Body of pancreas (tissue), 4 donors: ENCODE measurements at regions not wholly inside any gene's neighbourhood (a gene's known extent, or its start where the extent isn't known, plus 50 kb on each side); places are given as distances from the start of the nearest gene placed in this dataset.

Experiments used
- POLR2A ChIP-seq, 3 donors: fragments of 450-650 bp; IDR thresholded peaks; one replicate each; pipeline ENCODE4 v1.6.1; 2016; ENCODE audit warnings: antibody characterized with exemption in 3 of 3, mild to moderate bottlenecking in 2 of 3
- TF ChIP-seq, protein P1 (sequence below), 7 experiments: fragments of 450-650 bp in 4 of 7; fragments of 200-600 bp in 3 of 7; sonication (generic) in 3 of 7; IDR thresholded peaks; one replicate each; pipeline ENCODE4 v1.5.1; 2016 to 2019; ENCODE audit warnings: antibody characterized with exemption in 7 of 7

DNA sequence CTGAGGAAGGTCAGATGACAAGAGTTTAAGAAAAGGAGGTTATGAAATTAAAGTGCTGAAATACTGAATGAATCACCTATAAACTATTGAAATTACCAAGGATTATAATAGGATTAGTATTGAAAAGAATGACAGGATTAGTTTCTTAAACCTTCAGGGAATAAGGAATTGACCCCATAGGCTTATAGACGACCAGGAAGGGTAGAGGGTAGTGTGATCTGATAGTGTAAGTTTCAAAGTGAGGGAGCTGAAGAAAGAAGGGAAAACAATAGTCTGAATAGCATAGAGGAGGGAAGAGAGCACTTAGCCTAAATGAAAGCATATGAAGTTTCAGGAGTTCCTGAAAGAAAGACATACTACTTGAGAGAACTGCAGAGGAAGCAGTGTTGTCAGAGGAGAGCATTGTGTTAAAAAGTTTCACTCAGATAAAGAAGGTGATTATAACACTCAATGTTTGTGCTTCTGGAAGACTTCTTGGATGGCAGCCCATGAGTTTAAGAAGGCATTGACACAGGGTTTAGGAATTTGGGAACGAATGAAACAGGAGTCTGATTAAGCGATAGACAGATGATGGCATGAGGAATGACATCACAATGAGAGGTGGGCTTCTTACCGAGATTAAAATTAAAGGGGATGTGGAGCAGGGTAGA is 557.9 kb upstream of the GRAMD2B start:
- TF ChIP-seq, protein P1, sequence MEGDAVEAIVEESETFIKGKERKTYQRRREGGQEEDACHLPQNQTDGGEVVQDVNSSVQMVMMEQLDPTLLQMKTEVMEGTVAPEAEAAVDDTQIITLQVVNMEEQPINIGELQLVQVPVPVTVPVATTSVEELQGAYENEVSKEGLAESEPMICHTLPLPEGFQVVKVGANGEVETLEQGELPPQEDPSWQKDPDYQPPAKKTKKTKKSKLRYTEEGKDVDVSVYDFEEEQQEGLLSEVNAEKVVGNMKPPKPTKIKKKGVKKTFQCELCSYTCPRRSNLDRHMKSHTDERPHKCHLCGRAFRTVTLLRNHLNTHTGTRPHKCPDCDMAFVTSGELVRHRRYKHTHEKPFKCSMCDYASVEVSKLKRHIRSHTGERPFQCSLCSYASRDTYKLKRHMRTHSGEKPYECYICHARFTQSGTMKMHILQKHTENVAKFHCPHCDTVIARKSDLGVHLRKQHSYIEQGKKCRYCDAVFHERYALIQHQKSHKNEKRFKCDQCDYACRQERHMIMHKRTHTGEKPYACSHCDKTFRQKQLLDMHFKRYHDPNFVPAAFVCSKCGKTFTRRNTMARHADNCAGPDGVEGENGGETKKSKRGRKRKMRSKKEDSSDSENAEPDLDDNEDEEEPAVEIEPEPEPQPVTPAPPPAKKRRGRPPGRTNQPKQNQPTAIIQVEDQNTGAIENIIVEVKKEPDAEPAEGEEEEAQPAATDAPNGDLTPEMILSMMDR (IDR thresholded peaks at IDR 0.05): no peak
- TF ChIP-seq POLR2A (IDR thresholded peaks at IDR 0.05): no peak
